DMS114 treated with DMSO at 0.1 percent for 48 hours (cell line): ENCODE measurements at regions not wholly inside any gene's neighbourhood (a gene's known extent, or its start where the extent isn't known, plus 50 kb on each side); places are given as distances from the start of the nearest gene placed in this dataset.

Source experiments
- DNase-seq: peaks from one replicate; lab custom pipeline; 2025; ENCODE audit not compliant: unreplicated experiment; lab: John Stamatoyannopoulos, UW

DNA sequence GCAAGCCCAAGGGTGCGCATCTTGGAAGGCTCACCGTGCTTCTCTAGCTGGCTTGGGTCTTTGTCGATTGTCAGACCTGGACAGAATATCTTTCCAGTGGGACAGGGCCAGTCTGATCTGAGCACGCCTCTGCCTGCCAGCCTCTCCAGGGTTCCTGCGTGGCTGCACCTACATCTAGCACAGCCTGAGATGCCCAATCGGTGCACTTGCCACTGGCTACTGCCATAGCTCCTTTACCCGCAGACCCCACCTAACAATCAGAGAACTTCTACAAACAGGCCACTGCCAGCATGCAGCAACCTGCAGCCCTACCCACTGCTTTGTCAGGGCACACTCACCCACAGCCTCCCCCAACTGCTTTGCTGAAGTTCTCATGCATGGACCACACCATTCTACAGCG, 56.7 kb upstream of the PHACTR3 start:
- DNase-seq, result no peak
